Astrocyte (in vitro differentiated cells and primary cell): ENCODE measurements at regions not wholly inside any gene's neighbourhood (a gene's known extent, or its start where the extent isn't known, plus 50 kb on each side); places are given as distances from the start of the nearest gene placed in this dataset.

Experiments used
- EZH2 ChIP-seq: IDR thresholded peaks from 2 replicates; pipeline ENCODE4 v1.6.1; 2012; ENCODE audit warnings: mild to moderate bottlenecking, low read length, inconsistent platforms; ENCODE audit not compliant: insufficient read depth
- TF ChIP-seq, protein P1 (sequence below): IDR thresholded peaks from 2 replicates; pipeline ENCODE4 v1.5.1; 2011; ENCODE audit warnings: low read depth, mild to moderate bottlenecking, inconsistent platforms, low read length, moderate library complexity; ENCODE audit not compliant: insufficient read depth

DNA sequence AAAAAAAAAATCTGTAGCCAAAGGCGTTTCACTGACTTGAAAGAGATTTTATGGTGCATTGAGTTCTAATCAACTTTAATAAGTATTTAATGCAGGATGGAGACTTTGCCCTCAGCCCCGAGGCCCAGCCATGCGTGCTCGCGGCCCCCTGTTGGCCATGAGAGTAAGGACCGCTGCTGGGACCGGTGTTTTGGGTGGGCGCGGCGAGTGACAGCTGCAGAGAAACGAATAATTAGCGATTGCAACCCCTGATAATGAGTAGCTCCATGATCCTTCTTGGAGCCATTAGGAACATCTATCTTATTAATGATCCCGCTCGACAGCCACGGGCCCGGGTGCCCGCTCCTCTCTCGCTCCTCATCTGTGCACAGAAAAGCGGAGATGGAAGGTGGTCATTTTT is 347.4 kb downstream of the RPS24 start:
- TF ChIP-seq EZH2 = no peak
- TF ChIP-seq, protein P1, sequence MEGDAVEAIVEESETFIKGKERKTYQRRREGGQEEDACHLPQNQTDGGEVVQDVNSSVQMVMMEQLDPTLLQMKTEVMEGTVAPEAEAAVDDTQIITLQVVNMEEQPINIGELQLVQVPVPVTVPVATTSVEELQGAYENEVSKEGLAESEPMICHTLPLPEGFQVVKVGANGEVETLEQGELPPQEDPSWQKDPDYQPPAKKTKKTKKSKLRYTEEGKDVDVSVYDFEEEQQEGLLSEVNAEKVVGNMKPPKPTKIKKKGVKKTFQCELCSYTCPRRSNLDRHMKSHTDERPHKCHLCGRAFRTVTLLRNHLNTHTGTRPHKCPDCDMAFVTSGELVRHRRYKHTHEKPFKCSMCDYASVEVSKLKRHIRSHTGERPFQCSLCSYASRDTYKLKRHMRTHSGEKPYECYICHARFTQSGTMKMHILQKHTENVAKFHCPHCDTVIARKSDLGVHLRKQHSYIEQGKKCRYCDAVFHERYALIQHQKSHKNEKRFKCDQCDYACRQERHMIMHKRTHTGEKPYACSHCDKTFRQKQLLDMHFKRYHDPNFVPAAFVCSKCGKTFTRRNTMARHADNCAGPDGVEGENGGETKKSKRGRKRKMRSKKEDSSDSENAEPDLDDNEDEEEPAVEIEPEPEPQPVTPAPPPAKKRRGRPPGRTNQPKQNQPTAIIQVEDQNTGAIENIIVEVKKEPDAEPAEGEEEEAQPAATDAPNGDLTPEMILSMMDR = peak; percentile 13
